HEK293 (cell line): ENCODE measurements at regions not wholly inside any gene's neighbourhood (a gene's known extent, or its start where the extent isn't known, plus 50 kb on each side); places are given as distances from the start of the nearest gene placed in this dataset.
A peak's percentile ranks its signal among the peaks of the same experiment; 100 is the strongest.
"Not testable (repeated sequence)": the region's sequence is repeated elsewhere in the genome, so short reads cannot be mapped to it uniquely, and the experiment has no call there.

Experiments used
- CTCF ChIP-seq: fragments of 450-650 bp; formaldehyde crosslinking; IDR thresholded peaks from 2 replicates; pipeline ENCODE4 v1.5.1; 2016; ENCODE audit warnings: missing biosample characterization, missing genetic modification characterization
- ZBTB26 ChIP-seq: fragments of 450-650 bp; formaldehyde crosslinking; optimal IDR thresholded peaks from 2 replicates; pipeline ENCODE3; 2016; ENCODE audit warnings: missing biosample characterization, mild to moderate bottlenecking, missing genetic modification characterization
- ZNF138 ChIP-seq: fragments of 450-650 bp; formaldehyde crosslinking; IDR thresholded peaks from 2 replicates; pipeline ENCODE4 v1.5.1; 2016; ENCODE audit warnings: missing biosample characterization, missing genetic modification characterization, borderline replicate concordance
- ZNF501 ChIP-seq: fragments of 450-650 bp; formaldehyde crosslinking; IDR thresholded peaks from 2 replicates; pipeline ENCODE4 v1.5.1; 2016; ENCODE audit warnings: missing biosample characterization, missing genetic modification characterization
- TF ChIP-seq, protein P1 (sequence below): fragments of 450-650 bp; formaldehyde crosslinking; IDR thresholded peaks from 2 replicates; pipeline ENCODE4 v1.5.1; 2017; ENCODE audit warnings: missing biosample characterization, missing genetic modification characterization

DNA sequence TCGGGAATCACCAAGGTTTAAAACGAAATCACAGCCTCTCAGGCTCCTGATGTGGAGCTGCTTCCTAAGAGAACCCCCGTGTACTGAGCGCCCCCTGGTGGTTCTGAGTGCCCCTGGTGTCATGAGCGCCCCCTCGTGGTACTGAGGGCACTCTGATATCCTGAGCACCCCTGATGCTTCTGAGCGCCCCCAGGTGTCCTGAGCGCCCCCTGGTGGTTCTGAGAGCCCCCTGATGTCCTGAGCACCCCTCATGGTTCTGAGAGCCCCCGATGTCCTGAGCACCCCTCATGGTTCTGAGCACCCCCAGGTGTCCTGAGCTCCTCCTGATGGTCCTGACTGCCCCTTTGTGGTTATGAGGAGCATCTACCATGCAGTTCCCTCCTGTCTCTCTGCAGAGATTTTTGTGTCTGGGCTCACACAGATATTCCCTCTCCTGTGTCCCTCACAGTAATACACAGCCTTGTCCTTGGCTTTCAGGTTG lies 1092.1 kb downstream of the TMEM121 start:
- TF ChIP-seq CTCF (tag by site-specific recombination) = peak; percentile 82
- not testable (repeated sequence) for TF ChIP-seq ZNF138; ZBTB26 (tag by site-specific recombination); ZNF501 (tag by site-specific recombination)
- TF ChIP-seq, protein P1, sequence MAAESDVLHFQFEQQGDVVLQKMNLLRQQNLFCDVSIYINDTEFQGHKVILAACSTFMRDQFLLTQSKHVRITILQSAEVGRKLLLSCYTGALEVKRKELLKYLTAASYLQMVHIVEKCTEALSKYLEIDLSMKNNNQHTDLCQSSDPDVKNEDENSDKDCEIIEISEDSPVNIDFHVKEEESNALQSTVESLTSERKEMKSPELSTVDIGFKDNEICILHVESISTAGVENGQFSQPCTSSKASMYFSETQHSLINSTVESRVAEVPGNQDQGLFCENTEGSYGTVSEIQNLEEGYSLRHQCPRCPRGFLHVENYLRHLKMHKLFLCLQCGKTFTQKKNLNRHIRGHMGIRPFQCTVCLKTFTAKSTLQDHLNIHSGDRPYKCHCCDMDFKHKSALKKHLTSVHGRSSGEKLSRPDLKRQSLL (tag by site-specific recombination) = not testable (repeated sequence)
